Epithelial cell of esophagus (primary cell): ENCODE measurements at regions not wholly inside any gene's neighbourhood (a gene's known extent, or its start where the extent isn't known, plus 50 kb on each side); places are given as distances from the start of the nearest gene placed in this dataset.
"Not testable (repeated sequence)": the region's sequence is repeated elsewhere in the genome, so short reads cannot be mapped to it uniquely, and the experiment has no call there.

ENCODE experiments used
- DNase-seq: peaks from one replicate; pipeline ENCODE4 v3.0.0; 2010; ENCODE audit warnings: low read depth
- H3K4me3 ChIP-seq: 2 replicates; pipeline ENCODE4 v1.5.1; 2011; ENCODE audit warnings: mild to moderate bottlenecking, low read length, control low read depth
- CTCF ChIP-seq: IDR thresholded peaks from 2 replicates; pipeline ENCODE4 v1.5.1; 2011; ENCODE audit warnings: low read depth, mild to moderate bottlenecking, low read length, control low read depth, inconsistent platforms; ENCODE audit not compliant: insufficient read depth; ENCODE audit errors: missing control alignments

DNA sequence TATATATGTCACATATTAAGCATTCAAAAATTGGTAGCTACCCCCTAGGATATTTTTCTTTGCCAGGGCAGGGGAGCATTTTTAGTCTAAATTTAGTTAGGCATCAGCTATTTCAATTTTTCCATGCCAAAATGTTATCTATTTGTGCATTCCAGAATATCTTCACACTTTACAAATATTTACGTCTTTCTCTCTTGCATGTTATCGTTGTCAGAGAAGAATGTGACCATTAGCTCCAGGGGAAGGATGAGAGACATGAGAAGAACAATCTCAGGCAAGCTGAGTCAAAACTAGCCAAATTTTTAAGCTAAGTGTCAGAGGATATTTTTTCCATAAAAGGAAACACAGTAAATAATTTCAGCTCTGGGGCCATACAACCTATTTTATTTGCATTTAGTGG, 885.0 kb upstream of the EPHA5 start:
- no peak for TF ChIP-seq CTCF
- no peak overlapping the region for H3K4me3 ChIP-seq
- peak; percentile 83 for DNase-seq

- DNase-seq: peak; percentile 67
- TF ChIP-seq CTCF: no peak
- H3K4me3 ChIP-seq: no peak overlapping the region
These were observed 884.5 kb upstream of the EPHA5 start for GRCh38 chr4:66554826-66555225.

DNA sequence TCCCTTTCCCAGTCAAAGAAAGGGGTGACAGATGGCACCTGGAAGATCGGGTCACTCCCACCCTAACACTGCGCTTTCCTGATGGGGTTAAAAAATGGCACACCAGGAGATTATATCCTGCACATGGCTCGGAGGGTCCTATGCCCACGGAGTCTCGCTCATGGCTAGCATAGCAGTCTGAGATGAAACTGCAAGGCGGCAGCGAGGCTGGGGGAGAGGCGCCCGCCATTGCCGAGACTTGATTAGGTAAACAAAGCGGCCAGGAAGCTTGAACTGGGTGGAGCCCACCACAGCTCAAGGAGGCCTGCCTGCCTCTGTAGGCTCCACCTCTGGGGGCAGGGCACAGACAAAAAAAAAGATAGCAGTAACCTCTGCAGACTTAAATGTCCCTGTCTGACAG, 875.0 kb upstream of the EPHA5 start:
- H3K4me3 ChIP-seq, DNase-seq: not testable (repeated sequence)

- no peak for DNase-seq
- no peak for TF ChIP-seq CTCF
These were observed 874.0 kb upstream of the EPHA5 start for GRCh38 chr4:66544281-66544680.

GRCh38 chr4:66539745-66540144, 869.5 kb upstream of the EPHA5 start:
- TF ChIP-seq CTCF: no peak
- no peak overlapping the region for H3K4me3 ChIP-seq
- peak; percentile 6 for DNase-seq

More at GRCh38 chr4:66544281-66544680, 874.0 kb upstream of the EPHA5 start:
- no peak overlapping the region for H3K4me3 ChIP-seq

DNA sequence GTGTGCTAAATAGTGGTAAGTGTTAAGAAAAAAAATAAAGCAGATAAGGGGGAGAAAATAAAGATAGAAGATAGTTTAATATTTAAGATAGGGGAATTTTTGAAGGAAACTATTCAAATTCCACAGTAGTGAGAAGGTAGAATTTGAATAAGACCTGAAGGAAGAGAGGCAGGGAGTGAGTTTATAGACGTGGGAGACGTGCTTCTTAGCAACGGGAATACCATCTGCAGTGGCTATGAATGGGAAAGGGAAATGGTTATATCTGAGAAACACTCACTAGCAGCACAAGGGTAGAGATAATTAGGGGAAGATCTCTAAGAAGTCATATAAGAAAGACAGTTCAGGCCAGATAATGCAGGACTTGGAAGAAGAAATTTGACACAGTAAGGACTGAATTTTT, 854.5 kb upstream of the EPHA5 start:
- no peak for DNase-seq
- no peak for TF ChIP-seq CTCF

DNA sequence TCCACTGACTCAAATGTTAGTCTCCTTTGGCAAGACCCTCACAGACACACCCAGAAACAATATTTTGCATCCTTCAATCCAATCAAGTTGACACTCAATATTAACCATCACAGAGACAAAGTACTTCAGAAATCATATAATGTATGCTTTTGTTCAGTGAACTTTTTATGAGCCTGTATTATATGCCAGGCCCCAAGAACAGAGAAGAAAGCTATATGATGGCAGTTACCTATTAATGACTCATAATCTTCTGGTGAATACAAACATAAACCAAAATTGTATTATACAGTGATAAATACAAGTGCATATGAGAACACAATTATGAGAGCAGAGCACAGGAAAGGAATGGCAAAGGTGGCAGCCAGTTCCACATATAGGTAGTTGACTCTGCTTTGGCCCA, 852.0 kb upstream of the EPHA5 start:
- DNase-seq: no peak
- no peak for TF ChIP-seq CTCF
- no peak overlapping the region for H3K4me3 ChIP-seq

More for the DNA sequence above, 854.5 kb upstream of the EPHA5 start:
- no peak overlapping the region for H3K4me3 ChIP-seq

DNA sequence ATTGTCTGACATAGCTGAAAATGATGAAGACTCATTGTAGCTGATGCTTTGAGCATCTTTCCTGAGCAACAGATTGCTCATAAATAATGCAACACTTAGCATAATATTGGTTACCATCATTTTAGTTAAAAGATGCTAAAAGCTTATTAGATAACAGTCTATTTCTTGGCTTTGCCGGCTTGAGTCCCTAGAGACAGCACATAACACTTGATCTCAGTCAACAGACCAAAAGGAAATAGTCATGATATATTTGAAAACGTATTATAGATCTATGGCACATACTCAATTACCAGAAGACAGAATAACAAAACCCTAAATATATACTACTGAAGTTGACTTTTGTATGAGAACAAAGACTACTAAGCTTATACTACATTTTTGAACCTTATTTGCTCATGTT, 846.7 kb upstream of the EPHA5 start:
- H3K4me3 ChIP-seq: no peak overlapping the region
- no peak for TF ChIP-seq CTCF
- no peak for DNase-seq
